Psoas muscle (tissue), 7 donors: ENCODE measurements at regions not wholly inside any gene's neighbourhood (a gene's known extent, or its start where the extent isn't known, plus 50 kb on each side); places are given as distances from the start of the nearest gene placed in this dataset.

Experiments used
- ATAC-seq, 4 donors: fragments of 200-7000 bp; cut with Tn5 transposase; one replicate each; pipeline ENCODE4 v1.9.1; 2020; ENCODE audit warnings: moderate library complexity in 3 of 4, mild to moderate bottlenecking in 2 of 4
- DNase-seq, 2 donors: peaks; one replicate each; pipeline ENCODE4 v3.0.0-alpha.2; 2020
- H3K27ac ChIP-seq: fragments of 200-600 bp; one replicate; pipeline ENCODE4 v1.8.0; 2022
- H3K27me3 ChIP-seq, 3 donors: fragments of 200-600 bp in 1 of 3; one replicate each; pipeline versions ENCODE4 v1.6.1 to v1.8.0; 2013 to 2022; ENCODE audit warnings: low read length in 2 of 3, mild to moderate bottlenecking in 2 of 3, moderate library complexity in 1 of 3; ENCODE audit not compliant: insufficient read depth in 3 of 3
- H3K36me3 ChIP-seq, 2 donors: fragments of 200-600 bp in 1 of 2; one replicate each; pipeline versions ENCODE4 v1.6.1 to v1.8.0; 2013 to 2022; ENCODE audit warnings: low read depth in 1 of 2, mild to moderate bottlenecking in 1 of 2, moderate library complexity in 1 of 2; ENCODE audit not compliant: insufficient read depth in 1 of 2
- H3K4me1 ChIP-seq: fragments of 200-600 bp; one replicate; pipeline ENCODE4 v1.8.0; 2022
- H3K4me3 ChIP-seq: fragments of 200-600 bp; one replicate; pipeline ENCODE4 v1.8.0; 2022; ENCODE audit warnings: mild to moderate bottlenecking
- H3K9me3 ChIP-seq: fragments of 200-600 bp; one replicate; pipeline ENCODE4 v1.8.0; 2022
- CTCF ChIP-seq: fragments of 200-600 bp; IDR thresholded peaks from one replicate; pipeline ENCODE4 v1.8.0; 2022; ENCODE audit warnings: antibody characterized with exemption
- WGBS, 3 donors: extraction: QIAGEN DNeasy Blood & Tissue Kit; methylation state at CpG; one replicate each; pipeline versions ENCODE4 v1.1.6 to v1.1.7; 2013; 5-methylcytosine and 5-hydroxymethylcytosine counted together
- intact Hi-C, 2 donors: fragments of 100-400 bp; cut with DNase I; formaldehyde crosslinking; loops; one replicate each; pipeline versions ENCODE4 v1.11.0 to v1.14.2; 2022
- donor health status: healthy with polysubstance abuse.
- donor health status: DM: no; HTN: no; CAD: no; lungs with moderate emphysema.
- donor health status: Bipolar disorder and iron deficiency.
- donor health status: healthy.
- donor health status: DM: yes; HTN: yes; CAD: no.
- donor health status: DM: no; HTN: no; CAD: no.
- donor health status: DM: yes; HTN: yes; CAD: no.

- H3K9me3 ChIP-seq: no peaks in the 10 kb centered on the region
- H3K36me3 ChIP-seq: no peaks in the 10 kb centered on the region
- TF ChIP-seq CTCF: no peak
- 68 to 69% (median 68%) methylated on average over 3 of the region's 3 CpGs for WGBS, 3 donors
- no peak overlapping the region for H3K4me3 ChIP-seq
- DNase-seq (no peak), ATAC-seq (no peak)
- no peaks in the 10 kb centered on the region for H3K27me3 ChIP-seq
- no peaks in the 10 kb centered on the region for H3K4me1 ChIP-seq
- no peak overlapping the region for H3K27ac ChIP-seq
- intact Hi-C loops: no loop called here
Measured at GRCh38 chr5:52204310-52204709, 583.4 kb upstream of the ITGA1 start.
